GM19395 (cell line): ENCODE measurements at regions not wholly inside any gene's neighbourhood (a gene's known extent, or its start where the extent isn't known, plus 50 kb on each side); places are given as distances from the start of the nearest gene placed in this dataset.
"Not testable (repeated sequence)": the region's sequence is repeated elsewhere in the genome, so short reads cannot be mapped to it uniquely, and the experiment has no call there.

Experiments used
- ATAC-seq: cut with Tn5 transposase; IDR thresholded peaks from one replicate; pipeline ENCODE4 v1.9.1; 2021; ENCODE audit warnings: mild to moderate bottlenecking, moderate library complexity; ENCODE audit not compliant: unreplicated experiment

- no peak for ATAC-seq
These were observed 182.4 kb downstream of the RASEF start for GRCh38 chr9:82880336-82881050.

- no peak for ATAC-seq
These were observed 180.8 kb downstream of the RASEF start for GRCh38 chr9:82882138-82882537.

GRCh38 chr9:82882748-82883147 is 180.2 kb downstream of the RASEF start:
- no peak for ATAC-seq

DNA sequence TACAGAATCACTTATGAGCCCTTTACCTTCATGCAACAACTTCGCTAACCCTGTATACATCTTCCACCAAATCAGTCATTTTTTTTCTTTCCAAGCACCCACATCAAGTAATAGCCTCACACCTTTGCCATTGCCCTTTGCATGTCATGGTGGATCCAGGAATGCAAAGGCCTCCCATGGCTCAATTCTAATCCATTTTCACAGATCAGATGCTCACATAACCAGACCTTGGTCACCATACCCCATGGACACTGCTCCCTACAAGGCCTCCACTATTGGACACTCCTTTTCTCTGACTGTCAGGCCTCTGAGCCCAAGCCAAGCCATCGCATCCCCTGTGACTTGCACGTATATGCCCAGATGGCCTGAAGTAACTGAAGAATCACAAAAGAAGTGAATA is 179.5 kb downstream of the RASEF start:
- ATAC-seq: no peak

DNA sequence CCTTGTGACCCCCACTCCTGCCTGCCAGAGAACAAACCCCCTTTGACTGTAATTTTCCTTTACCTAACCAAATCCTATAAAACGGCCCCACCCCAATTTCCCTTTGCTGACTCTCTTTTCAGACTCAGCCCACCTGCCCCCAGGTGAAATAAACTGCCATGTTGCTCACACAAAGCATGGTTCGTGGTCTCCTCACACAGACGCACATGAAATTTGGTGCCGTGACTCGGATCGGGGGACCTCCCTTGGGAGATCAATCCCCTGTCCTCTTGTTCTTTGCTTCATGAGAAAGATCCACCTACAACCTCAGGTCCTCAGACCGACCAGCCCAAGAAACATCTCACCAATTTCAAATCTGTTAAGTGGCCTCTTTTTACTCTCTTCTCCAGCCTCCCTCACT is 179.0 kb downstream of the RASEF start:
- not testable (repeated sequence) for ATAC-seq

DNA sequence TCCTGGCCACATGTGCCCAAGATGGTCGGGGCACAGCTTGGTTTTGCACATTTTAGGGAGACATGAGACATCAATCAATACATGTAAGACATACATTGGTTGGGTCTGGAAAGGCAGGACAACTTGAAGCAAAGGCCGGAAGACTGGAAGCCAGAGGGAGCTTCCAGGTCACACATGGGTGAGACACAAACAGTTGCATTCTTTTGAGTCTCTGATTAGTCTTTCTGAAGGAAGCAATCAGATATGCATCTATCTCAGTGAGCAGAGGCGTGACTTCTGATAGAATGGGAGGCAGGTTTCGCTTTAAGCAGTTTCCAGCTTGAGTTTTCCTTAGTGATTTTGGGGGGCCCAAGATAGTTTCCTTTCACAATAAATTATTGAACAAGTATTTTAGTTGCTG is 172.5 kb downstream of the RASEF start:
- no peak for ATAC-seq

DNA sequence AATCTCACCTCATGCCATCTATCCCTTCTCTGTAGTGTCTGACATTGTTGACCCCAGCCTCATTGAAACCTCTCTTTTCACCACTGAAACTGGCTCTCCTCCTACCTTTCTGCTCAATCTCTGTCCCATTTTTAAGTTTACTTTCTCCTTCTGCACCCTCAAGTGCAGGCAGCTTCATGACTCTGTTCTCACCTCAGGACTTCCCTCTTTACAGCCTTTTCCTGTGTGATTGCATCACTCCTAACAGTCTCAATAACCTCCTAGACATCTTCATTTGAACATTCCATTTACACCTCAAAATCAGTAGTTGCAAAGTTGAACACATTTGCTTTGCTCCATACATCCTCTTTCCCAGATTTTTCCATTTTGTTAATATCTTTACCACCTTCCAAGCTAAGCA is 172.1 kb downstream of the RASEF start:
- no peak for ATAC-seq

DNA sequence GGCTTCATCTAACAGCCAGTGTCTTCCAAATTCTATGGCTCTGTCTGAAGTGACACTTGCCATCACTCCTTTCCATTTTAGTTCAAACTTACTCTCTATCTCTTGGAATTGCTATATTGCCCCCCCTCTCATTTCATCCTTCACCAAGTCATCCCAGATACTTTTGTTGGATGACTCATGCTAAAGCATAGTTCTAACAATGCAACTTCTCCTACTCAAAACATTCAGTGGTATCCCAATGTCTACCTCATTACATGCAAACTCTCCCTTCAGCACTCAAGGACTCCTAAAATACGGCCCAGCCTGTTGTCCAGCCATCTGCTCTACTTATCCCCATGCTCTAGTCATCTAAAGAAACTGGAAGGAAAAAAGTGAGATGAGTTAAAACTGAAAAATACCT is 171.6 kb downstream of the RASEF start:
- ATAC-seq: no peak

DNA sequence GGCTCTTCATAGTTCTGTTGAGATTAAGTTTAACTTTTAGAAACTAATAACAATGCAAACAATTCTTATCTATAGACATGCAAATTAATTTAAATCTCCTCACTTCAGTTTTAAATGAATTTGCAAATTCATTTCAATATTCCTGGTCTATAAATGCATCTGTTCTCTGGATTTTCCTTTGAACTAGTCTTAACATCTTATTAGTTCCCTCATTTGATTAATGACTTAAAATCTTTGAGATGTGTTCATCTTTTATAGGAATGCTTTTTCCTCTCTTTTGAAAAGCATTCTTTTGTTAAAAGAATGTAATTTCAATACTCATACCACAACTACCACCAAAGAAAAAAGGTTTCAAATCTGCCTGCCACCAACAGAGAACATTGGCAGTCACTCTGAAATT is 169.4 kb downstream of the RASEF start:
- ATAC-seq: no peak

DNA sequence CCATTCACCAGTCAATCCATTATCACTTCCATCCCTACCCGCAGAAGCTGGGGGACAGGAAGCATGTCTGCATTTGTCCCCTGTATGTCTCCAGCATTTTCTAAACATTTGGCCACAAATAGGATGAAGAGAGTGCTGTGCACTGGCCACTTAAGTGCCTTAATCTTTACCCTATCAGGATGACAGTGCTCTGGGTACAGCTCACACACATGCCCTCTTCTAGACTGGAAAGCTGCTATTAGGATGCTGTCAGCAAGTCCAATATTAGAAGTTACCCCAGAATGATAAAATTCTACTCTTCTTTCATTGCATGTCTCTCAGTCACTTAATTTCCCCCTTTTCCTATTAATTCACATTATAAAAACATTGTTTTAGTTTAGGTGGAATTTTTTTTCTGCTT is 168.4 kb downstream of the RASEF start:
- ATAC-seq: no peak

- no peak for ATAC-seq
These were observed 167.8 kb downstream of the RASEF start for GRCh38 chr9:82894961-82895821.

- no peak for ATAC-seq
These were observed 167.2 kb downstream of the RASEF start for GRCh38 chr9:82895822-82896110.

- ATAC-seq: no peak
These were observed 159.4 kb downstream of the RASEF start for GRCh38 chr9:82903503-82903902.

DNA sequence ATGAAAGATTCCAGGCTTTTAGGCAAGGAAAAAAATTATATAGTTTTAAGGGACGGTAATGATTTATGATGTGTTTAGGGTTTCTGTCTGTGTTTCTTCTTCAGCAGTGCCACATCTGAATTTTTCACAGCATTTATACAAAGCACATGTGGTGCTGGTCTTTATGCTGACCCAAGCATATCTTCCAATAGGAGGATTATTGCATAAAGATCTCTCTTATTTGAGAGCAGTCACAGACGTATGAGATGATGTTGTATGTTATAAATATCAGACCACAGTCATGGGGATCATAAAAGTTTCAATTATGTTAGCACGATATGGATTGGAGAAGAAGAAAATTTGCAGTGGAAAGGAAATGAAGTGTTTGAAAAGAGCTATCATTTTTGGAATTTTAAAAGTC is 150.9 kb downstream of the RASEF start:
- no peak for ATAC-seq

DNA sequence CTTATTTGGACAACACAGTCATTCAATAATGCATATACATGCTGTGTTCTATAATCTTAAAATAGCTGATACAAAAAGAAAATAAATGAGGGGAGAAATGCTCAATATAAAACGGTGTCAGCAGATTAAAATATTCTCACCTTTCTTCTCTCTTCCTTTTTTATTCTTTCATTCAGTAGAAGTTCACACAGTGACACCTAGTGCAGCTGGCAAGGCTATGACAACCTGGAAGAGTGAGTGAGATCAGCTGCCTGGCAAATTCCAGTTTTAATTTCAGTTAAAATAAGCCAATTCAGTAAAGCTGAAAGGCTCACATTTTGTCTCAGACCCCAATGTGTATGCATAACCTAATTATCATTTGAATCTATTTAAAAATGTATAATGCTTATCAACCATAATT is 150.3 kb downstream of the RASEF start:
- no peak for ATAC-seq

- ATAC-seq: not testable (repeated sequence)
These were observed 146.7 kb downstream of the RASEF start for GRCh38 chr9:82916238-82916637.

- no peak for ATAC-seq
These were observed 142.8 kb downstream of the RASEF start for GRCh38 chr9:82920154-82920553.

- ATAC-seq: no peak
These were observed 140.3 kb downstream of the RASEF start for GRCh38 chr9:82922686-82923085.

GRCh38 chr9:82923092-82923911 is 139.6 kb downstream of the RASEF start:
- no peak for ATAC-seq

DNA sequence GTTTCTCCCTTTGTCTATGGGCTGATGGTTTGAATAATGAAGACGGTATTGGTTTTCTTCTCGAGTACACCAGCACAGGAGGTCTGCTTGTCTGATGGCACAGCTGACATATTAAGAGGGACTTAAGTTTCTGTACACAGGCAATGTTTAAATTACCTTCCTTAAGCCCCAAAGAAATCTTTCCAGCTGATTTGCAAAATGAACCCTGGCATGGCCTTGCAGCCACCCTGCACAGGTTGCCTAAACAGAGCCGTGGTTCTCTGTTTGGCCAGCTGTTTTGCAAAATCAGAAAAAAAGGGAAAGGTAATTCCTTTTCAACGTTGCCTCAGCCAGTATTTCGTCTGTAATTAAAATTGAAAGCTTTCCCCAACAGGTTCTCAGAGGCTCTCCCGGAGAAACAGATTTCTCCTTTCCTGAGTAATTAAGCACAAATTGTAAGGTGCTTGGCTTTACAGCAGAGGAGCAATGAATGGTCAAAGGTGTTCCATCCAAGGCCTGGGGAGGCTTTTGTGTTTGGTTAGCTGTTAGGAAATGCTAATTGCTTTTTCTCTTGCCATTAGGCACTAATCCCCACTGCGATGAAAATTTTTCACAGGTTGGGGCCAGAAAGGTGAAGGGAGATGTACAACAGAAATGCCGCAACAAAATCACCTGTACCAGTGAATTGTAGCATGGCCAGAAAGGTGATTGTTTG is 138.9 kb downstream of the RASEF start:
- no peak for ATAC-seq
